ENCODE measurements at regions not wholly inside any gene's neighbourhood (a gene's known extent, or its start where the extent isn't known, plus 50 kb on each side); places are given as distances from the start of the nearest gene placed in this dataset.
A peak's percentile ranks its signal among the peaks of the same experiment; 100 is the strongest.
"Not testable (repeated sequence)": the region's sequence is repeated elsewhere in the genome, so short reads cannot be mapped to it uniquely, and the experiment has no call there.

DNA sequence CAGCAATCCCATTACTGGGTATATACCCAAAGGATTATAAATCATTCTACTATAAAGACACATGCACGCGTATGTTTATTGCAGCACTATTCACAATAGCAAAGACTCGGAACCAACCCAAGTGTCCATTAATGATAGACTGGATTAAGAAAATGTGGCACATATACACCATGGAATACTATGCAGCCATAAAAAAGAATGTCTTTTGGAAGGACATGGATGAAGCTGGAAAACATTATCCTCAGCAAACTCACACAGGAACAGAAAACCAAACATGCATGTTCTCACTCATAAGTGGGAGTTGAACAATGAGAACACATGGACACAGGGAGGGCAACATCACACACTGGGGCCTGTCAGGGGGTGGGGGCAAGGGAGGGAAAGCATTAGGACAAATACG, 143.7 kb upstream of the IVNS1ABP start:
- not testable (repeated sequence) for DNase-seq

- no peak for DNase-seq
Measured at GRCh38 chr1:185459141-185459540, 142.1 kb upstream of the IVNS1ABP start.

GRCh38 chr1:185458670-185459069, 141.6 kb upstream of the IVNS1ABP start:
- no peak for DNase-seq

DNA sequence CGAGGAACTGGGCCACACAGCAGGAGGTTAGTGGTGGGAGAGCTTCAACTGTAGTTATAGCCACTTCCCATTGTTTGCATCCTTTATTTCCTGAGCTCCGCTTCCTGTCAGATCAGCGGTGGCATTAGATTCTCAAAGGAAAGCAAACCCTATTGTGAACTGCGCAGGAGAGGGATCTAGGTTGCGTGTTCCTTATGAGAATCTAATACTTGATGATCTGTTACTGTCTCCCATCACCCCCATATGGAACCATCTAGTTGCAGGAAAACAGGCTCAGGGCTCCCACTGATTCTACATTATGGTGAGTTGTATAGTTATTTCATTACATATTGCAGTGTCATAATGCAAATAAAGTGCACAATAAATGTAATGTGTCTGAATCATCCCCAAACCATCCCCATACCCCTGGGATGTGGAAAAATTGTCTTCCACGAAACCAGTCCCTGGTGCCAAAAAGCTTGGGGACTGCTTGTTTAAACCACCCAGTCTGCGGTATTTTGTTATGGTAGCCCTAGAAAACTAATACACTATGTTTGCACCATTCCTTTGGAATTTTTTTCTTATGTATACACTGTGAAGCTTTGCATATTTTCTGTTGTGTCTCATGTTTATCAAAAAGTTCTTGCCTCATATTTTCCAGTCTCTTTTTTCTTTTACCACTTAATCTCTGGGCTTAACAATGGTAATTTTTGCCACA, 136.6 kb upstream of the IVNS1ABP start:
- no peak for DNase-seq

DNA sequence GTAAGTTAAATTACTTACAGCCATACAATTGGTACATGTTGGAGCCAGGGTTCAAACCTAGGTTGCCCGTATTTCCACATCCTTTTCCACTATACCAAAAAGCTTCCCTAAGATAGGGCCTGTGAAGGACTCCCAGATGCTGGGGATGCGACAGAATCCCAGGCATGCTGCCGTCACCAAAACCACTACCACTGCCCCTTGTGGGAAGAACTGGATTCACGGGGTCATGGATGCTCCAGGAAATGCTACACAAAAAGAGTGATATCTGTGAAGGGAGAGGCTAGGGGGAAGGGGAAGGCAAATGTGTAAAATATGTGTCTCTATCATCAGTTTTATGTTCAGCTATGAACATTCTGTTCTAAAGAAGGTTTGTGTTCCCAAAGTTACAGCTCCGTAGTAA, 133.9 kb upstream of the IVNS1ABP start:
- no peak for DNase-seq

GRCh38 chr1:185450060-185450788, 133.2 kb upstream of the IVNS1ABP start:
- DNase-seq: no peak

- no peak for DNase-seq
Measured at GRCh38 chr1:185449378-185450059, 132.5 kb upstream of the IVNS1ABP start.

DNA sequence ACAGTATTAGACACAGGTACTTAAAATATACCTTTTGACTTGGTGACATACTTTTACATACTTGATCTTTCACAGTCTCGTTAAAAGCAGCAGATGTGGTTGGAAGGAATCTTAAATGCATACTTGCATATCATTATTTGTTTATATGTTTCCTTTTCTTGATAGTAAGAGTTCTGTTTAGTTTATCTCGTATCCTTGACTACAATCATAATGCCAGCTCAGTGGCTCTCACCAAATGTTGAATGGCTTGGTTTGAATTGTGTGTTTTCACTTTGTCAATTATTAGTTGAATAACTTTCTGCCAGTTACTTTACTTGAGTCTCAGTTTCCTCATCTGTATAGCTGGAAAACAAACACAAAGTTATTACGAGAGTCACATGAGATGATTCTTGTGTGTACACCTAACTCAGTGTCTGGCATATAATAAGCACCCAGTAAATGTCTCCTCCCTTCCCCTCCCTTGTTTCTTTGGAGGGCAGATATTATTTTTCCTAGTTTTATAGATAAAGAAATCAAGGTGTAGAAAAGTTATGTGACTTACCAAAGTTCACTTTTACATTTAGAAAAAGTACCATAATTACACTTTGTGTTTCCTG, 131.6 kb upstream of the IVNS1ABP start:
- DNase-seq: no peak

DNA sequence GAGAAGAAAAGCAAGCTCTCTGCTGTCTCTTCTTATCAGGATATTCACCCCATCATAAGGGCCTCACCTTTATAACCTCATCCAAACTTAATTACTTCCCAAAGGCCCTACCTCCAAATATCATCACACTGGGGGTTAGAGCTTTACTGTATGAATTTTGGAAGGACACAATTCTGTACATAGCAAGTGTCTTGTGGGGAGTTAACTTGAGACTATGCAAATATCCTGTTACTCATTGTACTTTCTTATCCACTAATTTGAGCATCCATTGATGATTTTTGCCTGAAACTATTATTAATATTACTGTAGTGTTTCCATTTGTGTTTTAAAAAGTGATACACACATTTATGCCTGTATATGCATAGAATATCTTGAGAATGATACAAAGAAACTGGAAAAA, 129.1 kb upstream of the IVNS1ABP start:
- DNase-seq: no peak

- DNase-seq: no peak
Measured at GRCh38 chr1:185445594-185445993, 128.6 kb upstream of the IVNS1ABP start.

GRCh38 chr1:185444676-185445075, 127.6 kb upstream of the IVNS1ABP start:
- DNase-seq: no peak

DNA sequence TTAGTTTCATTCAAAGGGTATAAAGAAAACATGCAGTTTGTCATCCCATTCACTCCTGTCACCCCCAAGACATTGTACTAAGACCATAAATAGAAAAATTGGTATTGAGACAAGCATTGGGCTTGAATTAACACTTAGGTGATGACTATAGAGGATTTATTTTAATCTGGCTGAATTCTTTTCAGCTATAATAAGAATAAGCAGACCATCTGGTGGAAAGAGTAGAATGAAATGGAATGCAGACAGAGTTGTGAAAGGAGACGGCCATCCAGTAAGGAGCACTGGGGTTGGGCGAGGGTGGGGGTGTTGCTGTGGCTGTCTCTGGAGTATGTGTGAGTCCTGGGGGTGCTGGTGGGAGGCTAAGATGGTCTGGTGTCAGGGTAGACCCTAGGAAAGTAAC, 125.0 kb upstream of the IVNS1ABP start:
- no peak for DNase-seq

GRCh38 chr1:185441605-185442004, 124.6 kb upstream of the IVNS1ABP start:
- DNase-seq: no peak

- DNase-seq: no peak
Measured at GRCh38 chr1:185440877-185441276, 123.8 kb upstream of the IVNS1ABP start.

GRCh38 chr1:185439727-185440415, 122.8 kb upstream of the IVNS1ABP start:
- no peak for DNase-seq

GRCh38 chr1:185438936-185439335, 121.9 kb upstream of the IVNS1ABP start:
- DNase-seq: peak; percentile 34

DNA sequence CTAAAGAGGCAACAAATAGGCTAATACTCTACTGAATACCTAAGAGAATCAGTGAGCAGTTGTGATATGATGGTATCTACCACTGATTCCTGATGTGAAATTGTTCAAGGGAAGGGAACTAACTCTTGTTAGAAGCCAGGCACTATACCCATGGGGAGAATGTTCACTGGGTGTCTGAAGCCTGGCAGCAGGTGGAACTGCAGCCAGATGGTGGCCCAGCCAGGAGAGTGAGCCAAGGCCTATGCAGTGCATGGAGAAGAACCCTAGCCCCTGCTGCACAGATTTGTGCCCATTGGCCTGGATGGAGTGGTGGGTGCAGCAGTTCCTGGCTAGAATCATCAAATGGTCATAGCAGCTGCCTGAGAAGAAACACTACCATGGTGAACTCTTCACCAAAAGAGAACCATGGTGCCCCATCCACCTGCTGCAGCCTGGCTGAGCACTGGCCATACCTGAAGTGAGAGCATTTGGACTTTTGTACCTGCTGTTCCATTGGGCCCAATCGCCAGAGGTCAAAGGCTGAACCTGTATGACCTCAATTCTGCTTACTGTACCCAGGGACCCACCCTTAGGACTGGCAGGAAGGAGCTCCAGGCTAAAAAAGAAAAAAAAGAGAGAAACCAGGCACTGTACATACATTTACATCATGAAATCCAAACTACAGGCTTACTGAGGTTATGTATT, 118.8 kb upstream of the IVNS1ABP start:
- no peak for DNase-seq

GRCh38 chr1:185434721-185435120, 117.7 kb upstream of the IVNS1ABP start:
- DNase-seq: no peak

DNA sequence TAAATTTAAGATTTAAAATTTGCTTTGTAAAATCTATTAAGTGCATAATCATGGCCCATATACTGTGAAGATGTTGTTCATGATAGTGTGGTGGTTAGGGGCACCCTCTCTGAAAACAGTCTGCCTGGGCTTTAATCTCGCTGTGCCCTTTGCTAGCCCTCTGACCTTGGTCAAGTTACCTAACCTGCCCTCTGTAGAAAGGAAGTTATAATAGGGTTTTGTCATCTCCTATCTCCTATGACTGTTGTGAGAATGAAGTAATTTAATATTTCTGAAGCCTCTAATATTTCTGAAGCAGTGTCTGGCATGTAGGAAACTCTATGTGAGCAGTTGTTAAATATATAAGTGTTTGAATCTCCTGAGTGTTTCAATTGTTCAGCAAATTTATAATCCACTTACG, 116.6 kb upstream of the IVNS1ABP start:
- no peak for DNase-seq

GRCh38 chr1:185432948-185433347, 115.9 kb upstream of the IVNS1ABP start:
- DNase-seq: no peak

- DNase-seq: no peak
Measured at GRCh38 chr1:185431612-185432011, 114.6 kb upstream of the IVNS1ABP start.

GRCh38 chr1:185429668-185430067, 112.6 kb upstream of the IVNS1ABP start:
- not testable (repeated sequence) for DNase-seq
